DMS79 (cell line): ENCODE measurements at regions not wholly inside any gene's neighbourhood (a gene's known extent, or its start where the extent isn't known, plus 50 kb on each side); places are given as distances from the start of the nearest gene placed in this dataset.

Experiments
- DNase-seq: peaks from one replicate; lab custom pipeline; 2025; lab: John Stamatoyannopoulos, UW

- DNase-seq = no peak
Measured at GRCh38 chr12:114976959-114977358, 293.0 kb upstream of the TBX3 start.

DNA sequence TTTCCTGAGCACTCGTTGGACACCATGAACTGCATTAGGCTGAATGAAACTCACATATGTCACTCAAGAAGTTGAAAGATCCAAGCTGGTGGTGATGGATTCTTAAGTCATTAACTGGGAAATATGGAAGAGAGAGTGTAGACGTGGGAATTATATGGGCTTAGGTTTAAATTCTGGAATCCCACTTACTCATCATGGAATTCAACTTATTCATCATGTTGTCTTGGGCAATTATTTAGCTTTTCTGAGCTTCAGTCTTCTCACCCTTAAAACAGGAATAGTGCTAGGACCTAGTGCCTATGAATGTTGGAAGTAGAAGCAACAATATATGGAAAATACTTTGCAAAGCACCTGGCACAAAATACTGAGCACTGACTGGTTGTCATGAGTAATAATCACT lies 292.4 kb upstream of the TBX3 start:
- DNase-seq = no peak

GRCh38 chr12:114975640-114976310 lies 291.8 kb upstream of the TBX3 start:
- no peak for DNase-seq

- DNase-seq = no peak
Measured at GRCh38 chr12:114974826-114975639, 291.1 kb upstream of the TBX3 start.

DNA sequence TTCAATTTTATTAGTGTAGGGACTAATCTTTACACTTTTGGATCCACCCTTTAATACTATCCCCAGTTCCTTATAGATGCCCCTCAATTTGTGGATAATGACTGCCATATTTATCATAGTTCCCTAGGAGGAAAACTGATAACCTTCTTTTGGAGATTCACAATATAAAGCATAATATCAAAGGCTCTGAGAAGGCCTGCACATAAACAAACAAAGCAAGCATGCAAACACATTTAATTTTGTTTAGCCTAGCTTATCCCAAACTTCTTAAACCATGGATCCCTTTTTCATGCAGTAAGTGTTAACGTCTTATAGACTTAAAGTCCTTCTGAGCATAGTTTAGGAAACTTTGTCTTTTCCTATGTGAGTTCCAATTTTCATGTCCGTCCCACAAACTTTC lies 290.4 kb upstream of the TBX3 start:
- no peak for DNase-seq

DNA sequence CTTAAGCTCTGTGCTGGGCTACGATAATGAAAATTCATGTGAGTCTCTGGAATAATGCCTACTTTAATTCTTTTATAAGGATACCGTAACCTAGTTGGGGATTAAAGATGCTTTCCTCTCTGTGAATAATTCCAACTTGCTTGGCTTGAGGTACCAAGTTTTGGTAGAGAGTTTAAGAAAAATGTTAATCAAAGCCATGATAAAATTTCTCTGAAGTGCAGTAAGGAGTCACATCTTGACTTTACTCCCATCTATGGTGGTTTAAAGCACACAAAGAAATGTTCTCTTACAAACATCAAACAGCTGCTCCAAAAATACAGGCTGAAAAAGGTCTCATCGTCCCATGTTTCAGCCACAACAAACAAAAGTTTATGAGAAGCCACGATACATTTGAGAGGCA lies 284.8 kb upstream of the TBX3 start:
- no peak for DNase-seq

GRCh38 chr12:114967151-114967550 lies 283.2 kb upstream of the TBX3 start:
- DNase-seq = no peak

GRCh38 chr12:114964841-114965240 lies 280.9 kb upstream of the TBX3 start:
- no peak for DNase-seq

GRCh38 chr12:114963846-114964245 lies 279.9 kb upstream of the TBX3 start:
- DNase-seq = no peak

DNA sequence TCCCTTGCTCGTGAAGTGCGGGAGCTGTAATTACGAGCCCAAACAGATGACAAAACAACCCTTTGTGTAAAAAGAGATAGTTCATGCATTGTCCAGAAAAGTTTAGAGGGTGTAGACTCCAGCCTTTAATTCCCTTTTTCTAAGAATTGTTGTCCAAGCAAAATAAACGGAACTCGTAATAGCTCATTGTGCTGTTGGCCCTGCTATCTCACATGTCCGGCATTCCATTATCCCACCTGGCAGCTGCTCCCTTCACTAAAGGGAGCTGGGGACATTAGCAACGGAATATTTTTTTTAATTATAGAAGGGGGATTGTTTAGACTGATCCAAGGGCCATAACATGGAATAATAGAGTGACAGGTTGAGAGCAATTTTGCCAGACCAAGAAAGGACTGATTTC lies 277.5 kb upstream of the TBX3 start:
- no peak for DNase-seq

DNA sequence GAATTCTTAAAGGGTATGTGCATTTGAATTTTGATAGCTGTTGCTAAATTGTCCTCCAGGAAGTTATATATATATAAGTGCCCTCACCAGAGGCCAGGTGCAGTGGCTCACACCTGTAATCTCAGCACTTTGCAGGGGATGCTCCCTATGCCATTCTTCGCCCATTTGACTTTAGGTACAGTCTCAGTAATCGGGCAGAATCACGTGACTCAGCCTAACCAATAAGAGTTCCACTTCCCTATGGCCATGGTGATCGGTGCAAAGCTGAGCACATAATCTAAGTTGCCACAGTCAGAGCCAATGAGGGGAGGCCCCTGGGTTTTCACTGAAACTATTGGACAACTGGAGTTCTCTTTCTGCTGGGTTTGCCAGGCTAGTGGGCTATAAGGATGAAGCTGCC lies 274.6 kb upstream of the TBX3 start:
- no peak for DNase-seq

GRCh38 chr12:114957225-114957624 lies 273.2 kb upstream of the TBX3 start:
- no peak for DNase-seq

DNA sequence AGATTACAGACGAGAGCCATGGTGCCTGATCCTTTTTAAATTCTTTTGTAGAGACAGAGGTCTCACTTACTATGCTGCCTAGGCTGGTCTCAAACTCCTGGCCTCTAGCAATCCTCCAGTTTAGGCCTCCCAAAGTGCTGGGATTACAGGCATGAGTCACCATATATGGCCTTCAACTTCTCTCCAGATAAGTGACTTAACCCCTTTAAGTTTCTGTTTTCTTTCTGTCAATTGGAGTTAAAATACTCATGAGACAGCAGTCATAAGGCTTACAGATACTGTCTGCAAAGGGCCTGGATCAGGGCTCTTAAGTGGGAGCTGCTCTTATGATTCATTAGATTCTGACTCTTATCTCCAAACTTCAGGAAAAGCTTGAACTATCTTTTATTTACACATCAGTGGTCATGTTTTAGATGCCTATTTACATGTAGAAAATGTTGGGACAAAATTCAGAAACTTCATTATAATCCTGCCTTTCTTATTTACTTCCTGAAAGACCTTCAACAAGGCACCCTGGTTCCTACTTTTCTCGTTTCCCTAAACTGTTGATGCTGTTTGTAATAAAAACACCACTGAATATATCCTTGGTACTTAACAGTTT lies 271.5 kb upstream of the TBX3 start:
- no peak for DNase-seq

DNA sequence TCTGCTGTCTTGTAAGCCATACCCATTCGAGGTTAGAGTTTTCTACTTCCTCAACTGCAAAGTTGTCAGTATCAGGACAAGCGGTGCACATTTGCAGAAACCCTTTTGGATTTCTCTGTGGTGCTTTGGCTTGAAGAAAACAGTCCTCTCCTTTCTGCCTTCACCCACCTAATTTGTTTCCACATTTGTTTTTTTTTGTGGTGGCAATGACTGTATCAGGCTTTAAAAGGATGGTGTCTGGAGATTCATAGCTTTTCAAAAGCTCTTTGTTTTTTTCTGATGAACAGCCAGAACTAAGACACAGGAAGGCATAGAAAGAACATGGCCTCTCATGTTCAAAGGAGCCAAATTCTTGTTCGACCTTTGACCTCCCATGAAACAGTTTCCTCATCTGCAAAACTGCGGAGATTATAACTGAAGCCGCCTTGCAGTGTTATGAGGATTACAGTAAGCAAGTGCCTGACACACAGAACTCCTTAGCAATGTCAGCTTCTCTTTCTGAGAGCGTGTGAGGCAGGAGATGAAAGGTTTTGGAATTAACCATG lies 270.6 kb upstream of the TBX3 start:
- DNase-seq = no peak

DNA sequence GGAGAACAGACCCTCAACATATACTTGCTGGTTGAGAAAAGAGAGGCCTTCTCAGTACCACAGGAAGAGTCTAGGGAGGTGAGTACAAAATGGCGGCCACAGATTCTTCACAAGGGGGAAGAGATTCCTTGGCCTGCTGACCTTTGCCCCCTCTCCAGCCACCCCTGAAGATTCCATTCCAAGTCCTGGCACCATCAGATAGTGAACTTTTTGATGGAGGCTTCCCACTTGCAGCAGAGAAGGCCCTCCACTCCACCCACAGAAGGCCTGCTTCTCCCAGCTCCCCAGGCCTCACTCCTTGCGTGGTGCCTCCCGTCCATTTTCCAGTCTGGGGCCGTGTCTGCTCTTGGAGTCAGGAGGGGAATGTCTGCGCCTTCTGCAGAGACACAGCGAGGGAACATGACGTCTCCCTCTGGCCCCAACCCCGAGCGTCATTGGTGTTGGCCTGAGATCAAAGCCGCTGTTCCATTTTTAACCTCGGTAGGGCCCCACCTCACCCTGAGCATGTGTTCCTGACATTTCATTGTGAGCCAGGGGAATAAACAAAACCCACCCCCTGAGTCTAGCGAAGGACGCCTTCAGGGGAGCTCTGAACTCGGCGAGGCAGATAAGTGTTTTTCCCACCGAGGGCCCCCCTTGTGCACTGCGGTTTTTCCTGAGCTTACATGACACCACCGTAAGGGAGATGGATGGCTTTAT lies 268.7 kb upstream of the TBX3 start:
- DNase-seq = no peak

- DNase-seq = no peak
Measured at GRCh38 chr12:114949058-114949820, 265.3 kb upstream of the TBX3 start.

DNA sequence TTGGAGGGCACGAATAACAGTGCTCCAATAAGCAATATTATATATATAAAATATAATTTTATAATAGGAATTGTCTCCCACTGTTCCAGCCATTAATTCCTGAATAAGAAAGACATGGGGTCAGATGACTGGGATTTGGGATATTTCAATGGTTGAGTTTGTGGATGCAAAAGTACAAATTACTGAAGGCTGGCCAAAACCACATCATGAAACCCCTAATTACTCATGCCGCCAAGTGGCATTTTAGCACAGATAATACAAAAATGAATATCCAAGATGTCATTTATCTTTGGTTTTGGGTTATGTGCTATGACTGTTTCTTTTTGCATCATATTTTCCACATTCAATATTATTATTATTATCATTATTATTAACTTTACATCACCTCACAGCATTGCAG lies 261.4 kb upstream of the TBX3 start:
- DNase-seq = no peak

DNA sequence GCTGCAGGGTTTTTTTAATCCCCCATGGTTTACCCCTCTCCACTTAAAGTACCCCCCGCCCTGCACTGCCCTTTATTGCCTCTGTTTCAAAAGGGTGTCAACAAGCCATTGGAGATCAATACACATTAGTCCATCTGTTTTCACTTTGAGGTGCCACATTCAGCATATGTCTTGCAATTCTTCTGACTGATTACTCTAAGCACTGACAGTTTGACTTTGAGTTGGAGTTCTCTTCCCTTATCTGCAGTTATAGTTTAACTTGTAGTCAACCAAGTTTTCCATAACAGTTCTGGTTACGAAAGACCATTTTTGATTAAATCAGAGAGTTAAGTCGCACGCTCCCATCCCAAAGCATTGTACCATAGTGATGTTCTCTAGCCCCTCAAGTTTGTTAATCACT lies 260.8 kb upstream of the TBX3 start:
- DNase-seq = no peak

- DNase-seq = no peak
Measured at GRCh38 chr12:114943601-114944000, 259.6 kb upstream of the TBX3 start.

DNA sequence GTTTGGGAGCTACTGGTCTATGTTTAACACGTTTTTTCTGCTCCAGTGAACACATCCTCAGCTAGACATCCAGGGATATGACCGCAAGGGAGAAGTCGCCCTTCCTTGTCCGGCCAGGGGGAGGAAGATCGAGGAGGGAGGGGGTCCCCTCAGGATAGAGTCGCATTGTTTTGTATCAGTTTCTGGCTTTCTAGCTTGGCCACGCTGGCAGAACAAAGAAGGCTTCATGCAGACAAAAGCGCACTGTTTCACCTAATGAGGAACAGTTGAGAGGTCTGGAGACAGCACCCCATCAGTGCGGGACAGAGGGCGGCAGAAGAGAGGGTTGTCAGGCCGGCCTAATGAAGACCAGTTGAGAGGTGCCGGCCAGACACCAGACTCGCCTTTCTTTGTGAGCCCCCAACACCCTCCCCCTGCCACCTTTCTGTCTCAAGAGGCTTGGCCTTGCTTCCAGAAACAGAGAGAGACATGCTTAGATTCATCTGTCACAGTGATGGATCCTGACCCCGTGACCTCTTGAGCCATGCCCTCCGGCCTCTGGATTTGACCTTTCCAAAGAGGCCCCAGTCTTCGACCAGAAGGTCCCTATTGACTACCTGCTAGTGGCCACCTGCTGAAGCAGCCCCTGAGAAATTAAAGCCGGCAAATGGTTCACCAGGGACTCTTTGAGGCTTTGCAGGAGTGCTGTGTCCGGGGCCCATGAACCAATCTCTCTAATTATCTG lies 254.7 kb upstream of the TBX3 start:
- no peak for DNase-seq
